HEK293 (cell line): ENCODE measurements at regions not wholly inside any gene's neighbourhood (a gene's known extent, or its start where the extent isn't known, plus 50 kb on each side); places are given as distances from the start of the nearest gene placed in this dataset.

ENCODE experiments used
- CTCF ChIA-PET: fragments of 350-600 bp; formaldehyde crosslinking; extraction: SDS; loops from one replicate; lab custom pipeline; 2021; ENCODE audit warnings: antibody characterized with exemption; lab: Yijun Ruan, JAX
- POLR2A ChIA-PET: fragments of 300-600 bp; formaldehyde crosslinking; extraction: SDS; loops from one replicate; lab custom pipeline; 2020; ENCODE audit warnings: antibody characterized with exemption, inconsistent platforms; lab: Yijun Ruan, JAX
- H3K27ac ChIP-seq: fragments of 200-500 bp; sonication (Bioruptor generic); 2 replicates; pipeline ENCODE4 v1.5.1; 2014; ENCODE audit warnings: low read depth, low read length, control low read depth, inconsistent platforms; ENCODE audit errors: extremely low read depth
- H3K36me3 ChIP-seq, 2 experiments: fragments of 200-500 bp in 1 of 2; sonication (Bioruptor generic) in 1 of 2; 1 replicate in 1 of 2; 2 replicates in 1 of 2; pipeline ENCODE4 v1.5.1; 2014 to 2017; ENCODE audit warnings: inconsistent platforms in 2 of 2, low read length in 2 of 2; ENCODE audit not compliant: control insufficient read depth in 2 of 2, insufficient read depth in 1 of 2
- H3K4me1 ChIP-seq: fragments of 200-500 bp; sonication (Bioruptor generic); 2 replicates; pipeline ENCODE4 v1.5.1; 2014; ENCODE audit warnings: mild to moderate bottlenecking, low read length, inconsistent platforms; ENCODE audit not compliant: control insufficient read depth, insufficient read depth
- H3K4me3 ChIP-seq: 2 replicates; pipeline ENCODE4 v1.5.1; 2011; ENCODE audit warnings: low read depth, mild to moderate bottlenecking, control low read depth, low read length, moderate library complexity
- H3K9me3 ChIP-seq: fragments of 200-500 bp; sonication (Bioruptor generic); 2 replicates; pipeline ENCODE4 v1.5.1; 2014; ENCODE audit warnings: low read depth, low read length, inconsistent platforms; ENCODE audit not compliant: control insufficient read depth, insufficient read depth
- KLF17 ChIP-seq: fragments of 450-650 bp; formaldehyde crosslinking; IDR thresholded peaks from 2 replicates; pipeline ENCODE4 v1.5.1; 2016; ENCODE audit warnings: missing biosample characterization, missing genetic modification characterization
- SCRT1 ChIP-seq: fragments of 450-650 bp; formaldehyde crosslinking; IDR thresholded peaks from 2 replicates; pipeline ENCODE4 v1.5.1; 2016; ENCODE audit warnings: missing biosample characterization, missing genetic modification characterization, borderline replicate concordance
- SCRT2 ChIP-seq: fragments of 450-650 bp; formaldehyde crosslinking; IDR thresholded peaks from 2 replicates; pipeline ENCODE4 v1.5.1; 2016; ENCODE audit warnings: missing biosample characterization, missing genetic modification characterization
- TRIM28 ChIP-seq: IDR thresholded peaks from 2 replicates; pipeline ENCODE4 v1.6.1; 2011; ENCODE audit warnings: low read length, control low read depth, borderline replicate concordance
- ZBTB1 ChIP-seq: fragments of 450-650 bp; formaldehyde crosslinking; IDR thresholded peaks from 2 replicates; pipeline ENCODE4 v1.5.1; 2016; ENCODE audit warnings: missing biosample characterization, missing genetic modification characterization
- ZBTB20 ChIP-seq: fragments of 450-650 bp; formaldehyde crosslinking; IDR thresholded peaks from 2 replicates; pipeline ENCODE4 v1.5.1; 2016; ENCODE audit warnings: missing biosample characterization, missing genetic modification characterization
- ZBTB48 ChIP-seq: fragments of 450-650 bp; formaldehyde crosslinking; IDR thresholded peaks from 2 replicates; pipeline ENCODE4 v1.5.1; 2016; ENCODE audit warnings: missing biosample characterization, missing genetic modification characterization
- ZFHX2 ChIP-seq: fragments of 450-650 bp; formaldehyde crosslinking; conservative IDR thresholded peaks from 2 replicates; pipeline ENCODE4 v1.5.1; 2016; ENCODE audit warnings: missing biosample characterization, missing genetic modification characterization
- ZNF202 ChIP-seq: fragments of 450-650 bp; formaldehyde crosslinking; IDR thresholded peaks from 2 replicates; pipeline ENCODE4 v1.5.1; 2016; ENCODE audit warnings: missing biosample characterization, missing genetic modification characterization, borderline replicate concordance
- ZNF221 ChIP-seq: fragments of 450-650 bp; formaldehyde crosslinking; IDR thresholded peaks from 2 replicates; pipeline ENCODE4 v1.5.1; 2017; ENCODE audit warnings: missing biosample characterization, missing genetic modification characterization, borderline replicate concordance
- ZNF239 ChIP-seq: fragments of 450-650 bp; formaldehyde crosslinking; IDR thresholded peaks from 2 replicates; pipeline ENCODE4 v1.5.1; 2016; ENCODE audit warnings: missing biosample characterization, missing genetic modification characterization
- ZNF302 ChIP-seq: fragments of 450-650 bp; formaldehyde crosslinking; IDR thresholded peaks from 2 replicates; pipeline ENCODE4 v1.5.1; 2016; ENCODE audit warnings: missing biosample characterization, missing genetic modification characterization, low read depth
- ZNF341 ChIP-seq: fragments of 450-650 bp; formaldehyde crosslinking; IDR thresholded peaks from 2 replicates; pipeline ENCODE4; 2016; ENCODE audit warnings: low read depth, missing biosample characterization, missing genetic modification characterization
- ZNF394 ChIP-seq: fragments of 450-650 bp; formaldehyde crosslinking; IDR thresholded peaks from 2 replicates; pipeline ENCODE4 v1.5.1; 2016; ENCODE audit warnings: missing biosample characterization, missing genetic modification characterization, mild to moderate bottlenecking, moderate library complexity, borderline replicate concordance
- ZNF560 ChIP-seq: fragments of 450-650 bp; formaldehyde crosslinking; IDR thresholded peaks from 2 replicates; pipeline ENCODE4 v1.5.1; 2017; ENCODE audit warnings: missing biosample characterization, missing genetic modification characterization, borderline replicate concordance
- ZNF639 ChIP-seq: fragments of 450-650 bp; formaldehyde crosslinking; IDR thresholded peaks from 2 replicates; pipeline ENCODE4 v1.5.1; 2016; ENCODE audit warnings: missing biosample characterization, missing genetic modification characterization
- ZSCAN18 ChIP-seq: fragments of 450-650 bp; formaldehyde crosslinking; IDR thresholded peaks from 2 replicates; pipeline ENCODE4 v1.5.1; 2016; ENCODE audit warnings: missing biosample characterization, missing genetic modification characterization

GRCh38 chr1:87804128-87804527 lies 475.4 kb downstream of the LMO4 start:
- Histone ChIP-seq H3K9me3 (no peaks in the 10 kb centered on the region), H3K36me3 (no peaks in the 10 kb centered on the region), H3K4me3 (no peak overlapping the region), H3K4me1 (no peaks in the 10 kb centered on the region), H3K27ac (no peak overlapping the region)
- ChIA-PET POLR2A (no interaction called here), CTCF (no interaction called here)
- TF ChIP-seq ZNF239 (tag by site-specific recombination) (no peak), ZBTB48 (tag by site-specific recombination) (no peak), ZNF639 (tag by site-specific recombination) (no peak), ZNF394 (tag by site-specific recombination) (no peak), ZNF302 (tag by site-specific recombination) (no peak), KLF17 (tag by site-specific recombination) (no peak), ZNF560 (tag by site-specific recombination) (no peak)

GRCh38 chr1:87805666-87806378 lies 477.1 kb downstream of the LMO4 start:
- Histone ChIP-seq H3K27ac (no peak overlapping the region), H3K36me3 (no peaks in the 10 kb centered on the region), H3K4me1 (no peaks in the 10 kb centered on the region), H3K9me3 (no peaks in the 10 kb centered on the region), H3K4me3 (no peak overlapping the region)
- ChIA-PET POLR2A (no interaction called here), CTCF (interaction anchor here (0.5 kb wide), 1 partner anchor 264 kb away, joined by 5 read pairs; no protein-coding TSS in a partner anchor)
- TF ChIP-seq ZNF221 (tag by site-specific recombination), result no peak
- peak; percentile 25; the same call in 1 of the 2 replicates for TF ChIP-seq TRIM28
- no peak for TF ChIP-seq ZSCAN18
- TF ChIP-seq SCRT1 (tag by site-specific recombination), result no peak
- TF ChIP-seq ZNF341 (tag by site-specific recombination), result no peak
- no peak for TF ChIP-seq ZBTB1 (tag by site-specific recombination)
- peak; percentile 33; the same call in 1 of the 2 replicates for TF ChIP-seq ZBTB20 (tag by site-specific recombination)
- TF ChIP-seq ZFHX2 (tag by site-specific recombination), result no peak

- H3K4me3 ChIP-seq, result no peak overlapping the region
- TF ChIP-seq ZNF202 (tag by site-specific recombination), result no peak
- TF ChIP-seq SCRT2 (tag by site-specific recombination), result peak; percentile 74
- POLR2A ChIA-PET, result no interaction called here
- no peak overlapping the region for H3K27ac ChIP-seq
- no peaks in the 10 kb centered on the region for H3K4me1 ChIP-seq
- H3K36me3 ChIP-seq, result no peaks in the 10 kb centered on the region
- no peaks in the 10 kb centered on the region for H3K9me3 ChIP-seq
- CTCF ChIA-PET, result interaction anchor here (0.6 kb wide), 1 partner anchor 645 kb away, joined by 3 read pairs; no protein-coding TSS in a partner anchor
Observed at GRCh38 chr1:87806379-87807094, 477.9 kb downstream of the LMO4 start.
